ENCODE measurements at regions not wholly inside any gene's neighbourhood (a gene's known extent, or its start where the extent isn't known, plus 50 kb on each side); places are given as distances from the start of the nearest gene placed in this dataset.

DNA sequence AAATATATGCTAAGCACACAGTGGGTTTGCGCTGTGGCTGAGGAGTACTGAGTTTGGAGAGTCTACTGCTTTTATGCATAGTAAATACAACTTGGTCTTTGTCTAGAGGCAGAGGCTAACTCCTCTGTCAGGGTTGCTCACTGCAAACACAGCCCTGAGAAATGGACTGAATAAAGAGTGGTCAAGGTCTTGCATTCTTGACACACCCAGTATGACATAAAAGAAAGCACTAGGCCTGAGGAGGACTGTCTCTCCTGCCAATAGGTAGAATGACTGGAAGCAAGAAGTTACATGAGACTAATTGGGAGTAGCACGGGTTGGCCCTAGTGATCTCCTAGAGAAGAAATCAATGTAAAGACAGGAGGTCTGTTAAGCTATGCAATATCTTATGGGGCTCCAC, 367.2 kb upstream of the B3GALT2 start:
- TF ChIP-seq, protein P1, sequence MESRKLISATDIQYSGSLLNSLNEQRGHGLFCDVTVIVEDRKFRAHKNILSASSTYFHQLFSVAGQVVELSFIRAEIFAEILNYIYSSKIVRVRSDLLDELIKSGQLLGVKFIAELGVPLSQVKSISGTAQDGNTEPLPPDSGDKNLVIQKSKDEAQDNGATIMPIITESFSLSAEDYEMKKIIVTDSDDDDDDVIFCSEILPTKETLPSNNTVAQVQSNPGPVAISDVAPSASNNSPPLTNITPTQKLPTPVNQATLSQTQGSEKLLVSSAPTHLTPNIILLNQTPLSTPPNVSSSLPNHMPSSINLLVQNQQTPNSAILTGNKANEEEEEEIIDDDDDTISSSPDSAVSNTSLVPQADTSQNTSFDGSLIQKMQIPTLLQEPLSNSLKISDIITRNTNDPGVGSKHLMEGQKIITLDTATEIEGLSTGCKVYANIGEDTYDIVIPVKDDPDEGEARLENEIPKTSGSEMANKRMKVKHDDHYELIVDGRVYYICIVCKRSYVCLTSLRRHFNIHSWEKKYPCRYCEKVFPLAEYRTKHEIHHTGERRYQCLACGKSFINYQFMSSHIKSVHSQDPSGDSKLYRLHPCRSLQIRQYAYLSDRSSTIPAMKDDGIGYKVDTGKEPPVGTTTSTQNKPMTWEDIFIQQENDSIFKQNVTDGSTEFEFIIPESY (IDR thresholded peaks at IDR 0.05; ENCODE audit: extremely low read depth, insufficient replicate concordance, low read length), result no peak
- TF ChIP-seq SRF (IDR thresholded peaks at IDR 0.05; ENCODE audit: low read depth), result no peak
- TF ChIP-seq, protein P2, sequence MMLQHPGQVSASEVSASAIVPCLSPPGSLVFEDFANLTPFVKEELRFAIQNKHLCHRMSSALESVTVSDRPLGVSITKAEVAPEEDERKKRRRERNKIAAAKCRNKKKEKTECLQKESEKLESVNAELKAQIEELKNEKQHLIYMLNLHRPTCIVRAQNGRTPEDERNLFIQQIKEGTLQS (IDR thresholded peaks at IDR 0.05), result no peak
- no peak for TF ChIP-seq SIN3A (IDR thresholded peaks at IDR 0.05; ENCODE audit: low read depth)
- TF ChIP-seq POLR2A (IDR thresholded peaks at IDR 0.05; ENCODE audit: borderline replicate concordance, extremely low read depth, insufficient read depth, insufficient read length), result no peak
- no peak for TF ChIP-seq EZH2 (IDR thresholded peaks at IDR 0.05)
- no peak for TF ChIP-seq YY1 (IDR thresholded peaks at IDR 0.05; ENCODE audit: extremely low read depth, insufficient replicate concordance, low read depth, low read length)
- TF ChIP-seq ZFX (IDR thresholded peaks at IDR 0.05), result no peak
- no peak for TF ChIP-seq POLR2AphosphoS5 (IDR thresholded peaks at IDR 0.05; ENCODE audit: low read depth, low read length)
- no peak for TF ChIP-seq CEBPB (IDR thresholded peaks at IDR 0.05; ENCODE audit: low read depth)
- TF ChIP-seq TCF7L2 (IDR thresholded peaks at IDR 0.05; ENCODE audit: borderline replicate concordance, extremely low read depth, insufficient read depth, insufficient read length), result no peak
- ChIA-PET POLR2A (no interaction called here), CTCF (no interaction called here), RAD21 (ENCODE audit: low non-redundant PET in 1 of 2, low total read pairs in 2 of 2, uncharacterized antibody in 2 of 2, unreplicated experiment in 2 of 2) (no interaction called here)
- BruUV-seq (replicated peaks), result no TSS peak
- H3K9ac ChIP-seq (ENCODE audit: low read length), result no peak overlapping the region
- no peaks in the 10 kb centered on the region for H3K27me3 ChIP-seq (ENCODE audit: insufficient read depth, low read length)
- H3K4me3 ChIP-seq (replicated peaks in 1 of 2; ENCODE audit: low read depth in 1 of 2, low read length in 2 of 2), result no peak overlapping the region
- DNase-seq (ENCODE audit: low read depth, low spot score) (no peak), ATAC-seq (no peak)
- H3K4me2 ChIP-seq (ENCODE audit: low read length), result no peak overlapping the region
- H2AFZ ChIP-seq (ENCODE audit: low read depth, low read length, poor library complexity, severe bottlenecking), result no peak overlapping the region
- no peaks in the 10 kb centered on the region for H4K20me1 ChIP-seq (ENCODE audit: insufficient read depth)
- H3K9me3 ChIP-seq (ENCODE audit: control insufficient read depth in 1 of 2, insufficient read depth in 1 of 2, low read depth in 1 of 2, low read length in 2 of 2), result no peaks in the 10 kb centered on the region
- H3K4me1 ChIP-seq (ENCODE audit: control insufficient read depth in 1 of 2, insufficient read depth in 2 of 2, low read length in 2 of 2), result peaks cover 0 to 14% of the 10 kb centered on the region in 2 experiments; a peak in 2 of 4 replicates
- no peaks in the 10 kb centered on the region for H3K79me2 ChIP-seq (ENCODE audit: insufficient read depth, low read length)
- no peaks in the 10 kb centered on the region for H3K36me3 ChIP-seq (ENCODE audit: control insufficient read depth in 1 of 2, insufficient read depth in 2 of 2, low read length in 2 of 2)
- no peaks in the 10 kb centered on the region for H3K9me2 ChIP-seq (ENCODE audit: insufficient read depth)
- no peak overlapping the region for H3K27ac ChIP-seq (ENCODE audit: low read depth, low read length)
- intact Hi-C loops (cut with micrococcal nuclease), result no loop called here

Measured in HCT116 (cell line).